HepG2 (cell line): ENCODE measurements at regions not wholly inside any gene's neighbourhood (a gene's known extent, or its start where the extent isn't known, plus 50 kb on each side); places are given as distances from the start of the nearest gene placed in this dataset.

Experiments used
- BHLHE40 ChIP-seq: IDR thresholded peaks from 2 replicates; pipeline ENCODE4 v1.6.1; 2011; ENCODE audit warnings: low read length, improper control_type of control experiment
- YY1 ChIP-seq: IDR thresholded peaks from 2 replicates; pipeline ENCODE4 v1.6.1; 2011; ENCODE audit warnings: low read length, low read depth, moderate library complexity, mild to moderate bottlenecking; ENCODE audit not compliant: insufficient read depth, insufficient replicate concordance
- TF ChIP-seq, protein P1 (sequence below): sonication (generic); formaldehyde crosslinking; IDR thresholded peaks from 2 replicates; pipeline ENCODE4 v1.4.0; 2020; ENCODE audit warnings: missing genetic modification reagents, borderline replicate concordance

DNA sequence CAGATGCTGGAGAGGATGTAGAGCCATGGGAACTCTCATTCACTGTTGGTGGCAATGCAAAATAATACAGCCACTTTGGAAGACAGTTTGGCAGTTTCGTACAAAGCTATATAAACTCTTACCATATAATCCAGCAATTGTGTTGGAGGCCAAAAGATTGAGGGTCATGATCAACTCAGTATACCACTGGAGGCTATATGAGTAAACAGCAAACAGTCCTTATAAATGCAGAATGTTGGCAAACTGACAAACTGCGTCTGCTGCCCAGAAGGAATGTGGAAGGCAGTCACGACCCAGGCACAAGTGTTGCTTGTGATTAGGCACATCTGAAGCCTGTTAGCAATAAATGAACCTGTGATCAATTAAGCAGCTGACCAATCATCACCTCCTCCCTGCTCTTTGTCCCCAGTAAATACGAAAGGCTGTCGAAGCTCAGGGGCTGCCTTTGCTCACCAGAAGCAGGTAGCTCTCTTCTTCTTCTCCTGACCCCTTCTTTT is 98.1 kb upstream of the SPOPL start:
- TF ChIP-seq YY1 (no peak), BHLHE40 (no peak)
- TF ChIP-seq, protein P1, sequence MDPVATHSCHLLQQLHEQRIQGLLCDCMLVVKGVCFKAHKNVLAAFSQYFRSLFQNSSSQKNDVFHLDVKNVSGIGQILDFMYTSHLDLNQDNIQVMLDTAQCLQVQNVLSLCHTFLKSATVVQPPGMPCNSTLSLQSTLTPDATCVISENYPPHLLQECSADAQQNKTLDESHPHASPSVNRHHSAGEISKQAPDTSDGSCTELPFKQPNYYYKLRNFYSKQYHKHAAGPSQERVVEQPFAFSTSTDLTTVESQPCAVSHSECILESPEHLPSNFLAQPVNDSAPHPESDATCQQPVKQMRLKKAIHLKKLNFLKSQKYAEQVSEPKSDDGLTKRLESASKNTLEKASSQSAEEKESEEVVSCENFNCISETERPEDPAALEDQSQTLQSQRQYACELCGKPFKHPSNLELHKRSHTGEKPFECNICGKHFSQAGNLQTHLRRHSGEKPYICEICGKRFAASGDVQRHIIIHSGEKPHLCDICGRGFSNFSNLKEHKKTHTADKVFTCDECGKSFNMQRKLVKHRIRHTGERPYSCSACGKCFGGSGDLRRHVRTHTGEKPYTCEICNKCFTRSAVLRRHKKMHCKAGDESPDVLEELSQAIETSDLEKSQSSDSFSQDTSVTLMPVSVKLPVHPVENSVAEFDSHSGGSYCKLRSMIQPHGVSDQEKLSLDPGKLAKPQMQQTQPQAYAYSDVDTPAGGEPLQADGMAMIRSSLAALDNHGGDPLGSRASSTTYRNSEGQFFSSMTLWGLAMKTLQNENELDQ (CRISPR knock-in tag), result no peak
